ENCODE measurements at regions not wholly inside any gene's neighbourhood (a gene's known extent, or its start where the extent isn't known, plus 50 kb on each side); places are given as distances from the start of the nearest gene placed in this dataset.

GRCh38 chr3:23663246-23663645, 142.5 kb upstream of the UBE2E1 start:
- POLR2A ChIA-PET, result no interaction called here
- CTCF ChIA-PET, result interaction anchor here (0.9 to 5.5 kb wide), 4 partner anchors 11 to 34 kb away, joined by 3 to 20 read pairs (median 5); no protein-coding TSS in a partner anchor
- no peak for TF ChIP-seq CTCF (IDR thresholded peaks at IDR 0.05; ENCODE audit: control extremely low read depth, extremely low read depth, low read depth, missing control alignments)
- no peak for DNase-seq (ENCODE audit: extremely low spot score)

- no peak for TF ChIP-seq CTCF (IDR thresholded peaks at IDR 0.05; ENCODE audit: control extremely low read depth, extremely low read depth, low read depth, missing control alignments)
- CTCF ChIA-PET, result interaction anchor here (1.4 to 5.5 kb wide), 4 partner anchors 11 to 34 kb away, joined by 3 to 20 read pairs (median 8); no protein-coding TSS in a partner anchor
- POLR2A ChIA-PET, result no interaction called here
- no peak for DNase-seq (ENCODE audit: extremely low spot score)
Observed at GRCh38 chr3:23663661-23664186, 142.0 kb upstream of the UBE2E1 start.

- ChIA-PET POLR2A (no interaction called here), CTCF (interaction anchor here (1.6 to 5.5 kb wide), 3 partner anchors 10 to 15 kb away, joined by 7 to 20 read pairs (median 10); no protein-coding TSS in a partner anchor)
- DNase-seq (ENCODE audit: extremely low spot score), result no peak
- TF ChIP-seq CTCF (IDR thresholded peaks at IDR 0.05; ENCODE audit: control extremely low read depth, extremely low read depth, low read depth, missing control alignments), result no peak
Observed at GRCh38 chr3:23664459-23664858, 141.3 kb upstream of the UBE2E1 start.

DNA sequence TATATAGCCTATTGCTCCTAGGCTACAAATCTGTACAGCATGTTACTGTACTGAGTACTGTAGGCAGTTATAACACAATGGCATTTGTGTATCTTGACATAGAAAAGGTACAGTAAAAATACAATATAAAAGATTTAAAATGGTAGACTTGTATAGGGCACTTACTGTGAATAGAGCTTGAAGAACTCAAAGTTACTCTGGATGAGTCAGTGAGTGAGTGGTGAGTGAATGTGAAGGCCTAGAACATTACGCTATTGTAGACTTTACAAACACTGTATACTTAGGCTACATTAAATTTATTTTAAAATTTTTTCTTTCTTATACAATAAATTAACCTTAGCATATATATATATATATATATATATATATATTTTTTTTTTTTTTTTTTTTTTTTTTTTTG, 140.0 kb upstream of the UBE2E1 start:
- DNase-seq (ENCODE audit: extremely low spot score), result no peak
- ChIA-PET POLR2A (no interaction called here), CTCF (interaction anchor here (1.3 to 5.5 kb wide), 5 partner anchors 9 to 17 kb away, joined by 3 to 20 read pairs (median 6); no protein-coding TSS in a partner anchor)
- TF ChIP-seq CTCF (IDR thresholded peaks at IDR 0.05; ENCODE audit: control extremely low read depth, extremely low read depth, low read depth, missing control alignments), result no peak

DNA sequence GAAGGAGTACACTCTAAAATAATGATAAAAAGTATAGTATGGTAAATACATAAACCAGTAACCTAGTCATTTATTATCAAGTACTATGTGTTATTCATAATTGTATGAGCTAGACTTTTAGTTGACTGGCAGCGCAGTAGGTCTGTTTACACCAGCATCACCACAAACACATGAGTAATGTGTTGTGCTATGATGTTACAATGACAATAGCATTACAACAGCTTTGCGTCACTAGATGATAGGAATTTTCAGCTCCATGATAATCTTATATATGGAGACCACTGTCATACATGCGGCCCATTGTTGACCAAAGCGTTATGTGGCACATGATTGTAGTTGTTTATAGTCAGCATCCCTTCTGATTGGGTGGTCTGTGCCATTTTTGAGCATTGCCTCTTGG, 138.9 kb upstream of the UBE2E1 start:
- no peak for TF ChIP-seq CTCF (IDR thresholded peaks at IDR 0.05; ENCODE audit: control extremely low read depth, extremely low read depth, low read depth, missing control alignments)
- CTCF ChIA-PET, result interaction anchor here (0.7 to 5.5 kb wide), 7 partner anchors 8 to 54 kb away, joined by 3 to 20 read pairs (median 4); no protein-coding TSS in a partner anchor
- DNase-seq (ENCODE audit: extremely low spot score), result no peak
- POLR2A ChIA-PET, result interaction anchor here (0.5 kb wide), 1 partner anchor 11 kb away, joined by 4 read pairs; no protein-coding TSS in a partner anchor

DNA sequence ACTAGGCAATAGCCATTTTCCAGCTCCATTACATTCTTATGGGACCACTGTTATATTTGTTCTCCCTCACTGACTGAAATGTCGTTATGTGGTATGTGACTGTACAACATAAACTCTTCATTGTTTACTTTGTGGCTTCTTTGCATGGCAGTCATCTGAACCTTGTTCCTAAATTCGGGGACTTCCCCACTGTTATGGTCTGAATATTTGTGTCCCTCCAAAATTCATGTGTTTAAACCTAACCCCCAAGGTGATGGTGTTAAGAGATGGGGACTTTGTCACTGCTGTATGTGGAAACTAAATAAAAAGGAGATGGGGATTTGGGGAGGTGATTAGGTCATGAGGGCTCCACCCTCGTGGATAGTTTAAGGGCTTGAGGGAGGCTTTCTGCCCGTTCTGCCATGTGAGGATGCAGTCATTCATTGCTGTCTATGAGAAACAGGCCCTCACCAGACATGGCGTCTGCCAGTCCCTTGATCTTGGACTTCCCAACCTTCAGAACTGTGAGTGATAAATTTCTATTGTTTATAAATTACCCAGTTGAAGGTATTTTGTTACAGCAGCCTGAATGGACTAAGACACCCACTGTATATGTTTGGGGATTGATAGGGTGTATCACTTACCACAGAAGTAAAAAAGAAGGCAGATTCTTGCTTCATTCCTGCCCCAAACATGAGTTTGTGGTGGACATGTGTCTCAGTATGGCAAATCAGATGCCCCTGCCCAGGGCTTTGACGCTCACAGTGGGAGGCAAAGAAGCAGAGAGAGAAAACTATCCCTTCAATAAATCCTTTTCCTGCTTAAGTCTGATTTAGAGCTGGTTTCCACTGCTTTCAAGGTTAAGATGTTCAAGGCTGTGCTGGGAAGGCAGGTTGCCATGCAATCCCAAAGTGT, 138.0 kb upstream of the UBE2E1 start:
- ChIA-PET POLR2A (no interaction called here), CTCF (interaction anchor here (1.0 to 2.1 kb wide), 7 partner anchors 9 to 156 kb away, joined by 3 to 11 read pairs (median 4); no protein-coding TSS in a partner anchor)
- TF ChIP-seq CTCF (IDR thresholded peaks at IDR 0.05; ENCODE audit: control extremely low read depth, extremely low read depth, low read depth, missing control alignments), result no peak
- DNase-seq (ENCODE audit: extremely low spot score), result no peak
